DND-41 (cell line): ENCODE measurements at regions not wholly inside any gene's neighbourhood (a gene's known extent, or its start where the extent isn't known, plus 50 kb on each side); places are given as distances from the start of the nearest gene placed in this dataset.

Experiments used
- ATAC-seq: fragments of 200-7000 bp; cut with Tn5 transposase; 3 replicates; pipeline ENCODE4 v1.9.1; 2021; ENCODE audit warnings: low read depth; ENCODE audit not compliant: insufficient read depth
- DNase-seq: peaks from one replicate; pipeline ENCODE4 v3.0.0-alpha.2; 2020
- H2AFZ ChIP-seq: 2 replicates; pipeline ENCODE4 v1.6.0; 2012; ENCODE audit warnings: low read depth, low read length
- H3K27ac ChIP-seq: 2 replicates; pipeline ENCODE4 v1.5.1; 2012; ENCODE audit warnings: low read length, inconsistent platforms
- H3K27me3 ChIP-seq: fragments of 200-600 bp; sonication (generic); 2 replicates; pipeline ENCODE4 v1.6.0; 2012; ENCODE audit warnings: low read length, mild to moderate bottlenecking, inconsistent platforms; ENCODE audit not compliant: insufficient read depth, poor library complexity
- H3K36me3 ChIP-seq: 2 replicates; pipeline ENCODE4 v1.5.1; 2012; ENCODE audit warnings: low read length, inconsistent platforms; ENCODE audit not compliant: insufficient read depth
- H3K4me1 ChIP-seq: 2 replicates; pipeline ENCODE4 v1.5.1; 2012; ENCODE audit warnings: mild to moderate bottlenecking, low read length; ENCODE audit not compliant: insufficient read depth
- H3K4me2 ChIP-seq: 2 replicates; pipeline ENCODE4 v1.6.0; 2012; ENCODE audit warnings: mild to moderate bottlenecking, moderate library complexity, low read length, inconsistent platforms; ENCODE audit not compliant: insufficient read depth
- H3K4me3 ChIP-seq, 2 experiments: fragments of 200-600 bp in 1 of 2; shearing (Covaris generic) in 1 of 2; 2 replicates each; pipeline ENCODE4 v1.5.1; 2012 to 2016; ENCODE audit warnings: inconsistent platforms in 2 of 2, low read length in 2 of 2, mild to moderate bottlenecking in 2 of 2, low read depth in 1 of 2, moderate library complexity in 1 of 2
- H3K79me2 ChIP-seq: 2 replicates; pipeline ENCODE4 v1.6.0; 2012; ENCODE audit warnings: low read length, inconsistent platforms; ENCODE audit not compliant: insufficient read depth
- H3K9ac ChIP-seq: 2 replicates; pipeline ENCODE4 v1.6.0; 2012; ENCODE audit warnings: low read depth, mild to moderate bottlenecking, inconsistent platforms, low read length, moderate library complexity
- H3K9me3 ChIP-seq: 2 replicates; pipeline ENCODE4 v1.5.1; 2012; ENCODE audit warnings: low read length, moderate library complexity, mild to moderate bottlenecking, inconsistent platforms; ENCODE audit not compliant: insufficient read depth, severe bottlenecking
- H4K20me1 ChIP-seq: 2 replicates; pipeline ENCODE4 v1.6.0; 2012; ENCODE audit warnings: low read length; ENCODE audit not compliant: insufficient read depth
- CTCF ChIP-seq: IDR thresholded peaks from 2 replicates; pipeline ENCODE4 v1.5.1; 2012; ENCODE audit warnings: borderline replicate concordance, low read length, moderate library complexity, mild to moderate bottlenecking; ENCODE audit not compliant: poor library complexity, severe bottlenecking; ENCODE audit errors: extremely low read depth
- EZH2 ChIP-seq: IDR thresholded peaks from 3 replicates; pipeline ENCODE4 v1.6.1; 2012; ENCODE audit warnings: borderline replicate concordance, low read depth, mild to moderate bottlenecking, moderate library complexity, low read length, inconsistent platforms; ENCODE audit not compliant: severe bottlenecking

GRCh38 chr18:10057401-10057893, 143.6 kb downstream of the VAPA start:
- no peak for DNase-seq
- no peak overlapping the region for H3K9ac ChIP-seq

GRCh38 chr18:10057894-10058791, 144.3 kb downstream of the VAPA start:
- no peak overlapping the region for H2AFZ ChIP-seq
- H3K4me3 ChIP-seq: no peak overlapping the region
- no peak overlapping the region for H3K4me2 ChIP-seq
- H3K79me2 ChIP-seq: no peaks in the 10 kb centered on the region
- no peaks in the 10 kb centered on the region for H3K36me3 ChIP-seq
- no peaks in the 10 kb centered on the region for H3K4me1 ChIP-seq
- H3K27me3 ChIP-seq: no peaks in the 10 kb centered on the region
- no peak overlapping the region for H3K9ac ChIP-seq
- no peaks in the 10 kb centered on the region for H3K9me3 ChIP-seq
- TF ChIP-seq CTCF: no peak
- TF ChIP-seq EZH2: no peak
- DNase-seq (no peak), ATAC-seq (peak; percentile 33; the same call in 1 of the 3 replicates)
- no peak overlapping the region for H3K27ac ChIP-seq
- H4K20me1 ChIP-seq: no peaks in the 10 kb centered on the region

More at GRCh38 chr18:10057401-10057893, 143.6 kb downstream of the VAPA start:
- Histone ChIP-seq H3K4me1 (no peaks in the 10 kb centered on the region), H3K27ac (no peak overlapping the region), H3K4me3 (no peak overlapping the region), H3K4me2 (no peak overlapping the region), H3K9me3 (no peaks in the 10 kb centered on the region), H4K20me1 (no peaks in the 10 kb centered on the region), H3K27me3 (no peaks in the 10 kb centered on the region), H2AFZ (no peak overlapping the region), H3K79me2 (no peaks in the 10 kb centered on the region), H3K36me3 (no peaks in the 10 kb centered on the region)
- TF ChIP-seq EZH2 (no peak), CTCF (no peak)
- no peak for ATAC-seq

- no peak overlapping the region for H3K27ac ChIP-seq
- H3K27me3 ChIP-seq: no peaks in the 10 kb centered on the region
- no peak for TF ChIP-seq CTCF
- TF ChIP-seq EZH2: no peak
These were observed 146.0 kb downstream of the VAPA start for GRCh38 chr18:10059610-10060468.

More at GRCh38 chr18:10059610-10060468, 146.0 kb downstream of the VAPA start:
- H4K20me1 ChIP-seq: no peaks in the 10 kb centered on the region
- no peaks in the 10 kb centered on the region for H3K36me3 ChIP-seq
- H3K4me1 ChIP-seq: no peaks in the 10 kb centered on the region
- H3K9me3 ChIP-seq: no peaks in the 10 kb centered on the region
- ATAC-seq: no peak
- no peak overlapping the region for H2AFZ ChIP-seq
- no peaks in the 10 kb centered on the region for H3K79me2 ChIP-seq
- no peak overlapping the region for H3K4me2 ChIP-seq
- no peak for DNase-seq
- no peak overlapping the region for H3K4me3 ChIP-seq
- no peak overlapping the region for H3K9ac ChIP-seq
